Suprapubic skin (tissue), 4 donors: ENCODE measurements at regions not wholly inside any gene's neighbourhood (a gene's known extent, or its start where the extent isn't known, plus 50 kb on each side); places are given as distances from the start of the nearest gene placed in this dataset.

ENCODE experiments used
- DNase-seq, 2 donors: peaks; one replicate each; pipeline ENCODE4 v3.0.0-alpha.2; 2019; ENCODE audit warnings: low spot score in 2 of 2
- H3K27ac ChIP-seq: fragments of 200-600 bp; sonication (generic); one replicate; pipeline ENCODE4 v1.5.1; 2019
- H3K27me3 ChIP-seq: fragments of 200-600 bp; sonication (generic); one replicate; pipeline ENCODE4 v1.5.1; 2019
- H3K36me3 ChIP-seq: fragments of 200-600 bp; sonication (generic); one replicate; pipeline ENCODE4 v1.5.1; 2019
- H3K4me1 ChIP-seq: fragments of 200-600 bp; sonication (generic); one replicate; pipeline ENCODE4 v1.5.1; 2019
- H3K4me3 ChIP-seq: fragments of 200-600 bp; sonication (generic); one replicate; pipeline ENCODE4 v1.5.1; 2019; ENCODE audit warnings: mild to moderate bottlenecking
- H3K9me3 ChIP-seq: fragments of 200-600 bp; sonication (generic); one replicate; pipeline ENCODE4 v1.5.1; 2019
- EP300 ChIP-seq: sonication (generic); formaldehyde crosslinking; IDR thresholded peaks from one replicate; pipeline ENCODE4 v1.6.1; 2017; ENCODE audit warnings: antibody characterized with exemption
- POLR2A ChIP-seq, 2 donors: fragments of 450-650 bp; IDR thresholded peaks; one replicate each; pipeline ENCODE4 v1.6.1; 2017; ENCODE audit warnings: antibody characterized with exemption in 2 of 2, mild to moderate bottlenecking in 2 of 2, moderate library complexity in 2 of 2
- POLR2AphosphoS5 ChIP-seq, 3 donors: sonication (generic); formaldehyde crosslinking; IDR thresholded peaks; one replicate each; pipeline ENCODE4 v1.6.1; 2017; ENCODE audit warnings: antibody characterized with exemption in 3 of 3
- WGBS: methylation state at CpG from one replicate; pipeline ENCODE4 v1.1.5; 2018; 5-methylcytosine and 5-hydroxymethylcytosine counted together
- TF ChIP-seq, protein P1 (sequence below), 2 donors: fragments of 200-600 bp in 1 of 2; fragments of 450-650 bp in 1 of 2; sonication (generic) in 1 of 2; IDR thresholded peaks; one replicate each; pipeline ENCODE4 v1.5.1; 2016 to 2019; ENCODE audit warnings: antibody characterized with exemption in 2 of 2, mild to moderate bottlenecking in 1 of 2, moderate library complexity in 1 of 2

DNA sequence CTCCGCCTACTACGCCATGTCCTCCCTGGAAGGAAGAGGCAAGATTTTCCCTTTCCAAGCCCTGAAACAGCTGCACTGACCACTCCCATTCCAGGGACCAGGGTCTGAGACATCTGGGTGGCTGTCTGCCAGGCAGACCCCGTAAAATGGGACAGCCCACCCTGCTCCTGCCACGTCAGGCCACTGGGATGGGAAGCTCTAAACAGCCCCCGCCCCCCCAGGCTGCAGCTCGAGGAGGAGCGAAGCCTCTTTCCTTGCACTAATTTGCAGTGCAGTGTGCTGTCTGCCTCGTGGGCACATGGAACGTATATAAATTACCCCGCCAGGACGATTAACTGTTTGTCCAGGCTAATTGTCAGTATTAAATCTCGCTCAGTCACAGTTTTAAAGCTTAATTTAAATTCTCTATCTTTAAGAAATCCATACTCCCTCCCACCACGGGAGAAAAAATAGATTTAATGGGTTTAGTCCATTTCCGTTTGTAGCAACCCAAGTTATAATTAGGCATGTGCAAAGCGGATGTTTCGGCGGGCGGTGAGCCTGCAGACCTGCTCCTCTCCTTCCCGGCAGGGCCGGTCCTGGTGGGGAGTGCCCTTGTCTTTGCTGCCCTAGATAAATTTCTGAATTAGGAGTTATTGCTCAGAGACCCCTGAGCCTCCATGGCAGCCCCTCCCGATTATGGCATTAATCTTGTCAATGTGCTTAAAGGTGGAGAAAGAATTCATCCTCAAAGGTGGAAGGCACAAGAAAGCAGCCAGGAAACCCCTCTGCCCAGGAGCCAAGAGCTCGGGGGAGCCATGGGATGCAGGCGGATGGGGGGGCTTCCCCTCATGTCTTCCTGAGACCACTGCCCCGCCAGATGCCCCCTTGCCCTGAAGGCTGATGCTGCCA, 268.0 kb upstream of the TNRC6C start:
- peaks cover 72% of the 10 kb centered on the region for H3K27me3 ChIP-seq
- no peak for DNase-seq
- H3K9me3 ChIP-seq, result no peaks in the 10 kb centered on the region
- no peak overlapping the region for H3K27ac ChIP-seq
- H3K4me3 ChIP-seq, result peak overlapping the region; percentile 23
- WGBS, result 9% methylated on average over 23 of the region's 24 CpGs
- TF ChIP-seq POLR2AphosphoS5 (IDR thresholded peaks at IDR 0.05) (no peak), EP300 (no peak), POLR2A (IDR thresholded peaks at IDR 0.05) (no peak)
- TF ChIP-seq, protein P1, sequence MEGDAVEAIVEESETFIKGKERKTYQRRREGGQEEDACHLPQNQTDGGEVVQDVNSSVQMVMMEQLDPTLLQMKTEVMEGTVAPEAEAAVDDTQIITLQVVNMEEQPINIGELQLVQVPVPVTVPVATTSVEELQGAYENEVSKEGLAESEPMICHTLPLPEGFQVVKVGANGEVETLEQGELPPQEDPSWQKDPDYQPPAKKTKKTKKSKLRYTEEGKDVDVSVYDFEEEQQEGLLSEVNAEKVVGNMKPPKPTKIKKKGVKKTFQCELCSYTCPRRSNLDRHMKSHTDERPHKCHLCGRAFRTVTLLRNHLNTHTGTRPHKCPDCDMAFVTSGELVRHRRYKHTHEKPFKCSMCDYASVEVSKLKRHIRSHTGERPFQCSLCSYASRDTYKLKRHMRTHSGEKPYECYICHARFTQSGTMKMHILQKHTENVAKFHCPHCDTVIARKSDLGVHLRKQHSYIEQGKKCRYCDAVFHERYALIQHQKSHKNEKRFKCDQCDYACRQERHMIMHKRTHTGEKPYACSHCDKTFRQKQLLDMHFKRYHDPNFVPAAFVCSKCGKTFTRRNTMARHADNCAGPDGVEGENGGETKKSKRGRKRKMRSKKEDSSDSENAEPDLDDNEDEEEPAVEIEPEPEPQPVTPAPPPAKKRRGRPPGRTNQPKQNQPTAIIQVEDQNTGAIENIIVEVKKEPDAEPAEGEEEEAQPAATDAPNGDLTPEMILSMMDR (IDR thresholded peaks at IDR 0.05), result no peak
- H3K4me1 ChIP-seq, result peaks cover 12% of the 10 kb centered on the region
- no peaks in the 10 kb centered on the region for H3K36me3 ChIP-seq

DNA sequence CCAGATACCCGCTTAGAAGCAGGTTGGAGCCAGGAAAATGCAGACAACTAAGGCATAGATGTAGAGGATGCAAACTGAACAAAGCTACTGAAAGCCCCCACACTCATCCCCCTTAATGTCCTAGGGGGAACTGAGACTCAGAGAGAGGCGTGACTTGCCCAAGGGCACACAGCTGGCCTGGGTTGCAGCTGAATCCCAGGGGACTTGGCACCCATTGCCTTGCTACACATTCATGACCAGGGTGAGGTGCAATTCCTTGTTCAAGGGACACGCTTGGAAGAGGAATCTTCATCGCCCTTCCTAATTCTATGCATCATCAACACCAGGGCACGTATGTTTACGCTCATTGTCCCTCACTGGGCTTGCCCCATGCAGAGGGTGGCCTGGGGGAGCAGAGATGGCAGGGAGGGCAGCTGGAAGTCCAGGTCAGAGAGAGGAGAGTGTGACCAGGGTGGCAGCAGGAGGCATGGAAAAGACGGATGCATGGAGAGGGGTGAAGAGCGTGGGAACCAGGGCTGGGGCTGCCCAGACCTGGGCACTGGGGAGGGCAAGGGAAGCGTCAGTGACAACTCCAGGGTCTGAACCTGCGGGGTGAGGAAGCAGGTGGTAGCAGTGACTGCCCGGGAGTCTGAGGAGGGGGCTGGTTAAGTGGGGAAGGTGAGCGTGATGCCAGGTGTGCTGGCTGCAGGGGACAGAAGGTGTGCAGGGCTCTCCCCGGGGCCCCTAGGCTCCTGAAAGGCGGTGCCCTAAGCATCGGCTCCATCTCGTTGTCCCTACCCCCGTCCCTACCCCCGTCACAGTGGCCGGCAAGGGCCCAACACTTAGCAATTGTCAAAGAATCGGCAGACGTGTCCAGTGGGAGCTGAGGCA, 267.1 kb upstream of the TNRC6C start:
- Histone ChIP-seq H3K4me1 (peaks cover 12% of the 10 kb centered on the region), H3K4me3 (no peak overlapping the region), H3K36me3 (no peaks in the 10 kb centered on the region), H3K9me3 (no peaks in the 10 kb centered on the region), H3K27me3 (peaks cover 78% of the 10 kb centered on the region), H3K27ac (no peak overlapping the region)
- 89% methylated on average over 18 of the region's 21 CpGs for WGBS
- no peak for TF ChIP-seq POLR2AphosphoS5 (IDR thresholded peaks at IDR 0.05)
- TF ChIP-seq EP300, result no peak
- TF ChIP-seq POLR2A (IDR thresholded peaks at IDR 0.05), result no peak
- TF ChIP-seq, protein P1 (IDR thresholded peaks at IDR 0.05), result no peak
- no peak for DNase-seq

DNA sequence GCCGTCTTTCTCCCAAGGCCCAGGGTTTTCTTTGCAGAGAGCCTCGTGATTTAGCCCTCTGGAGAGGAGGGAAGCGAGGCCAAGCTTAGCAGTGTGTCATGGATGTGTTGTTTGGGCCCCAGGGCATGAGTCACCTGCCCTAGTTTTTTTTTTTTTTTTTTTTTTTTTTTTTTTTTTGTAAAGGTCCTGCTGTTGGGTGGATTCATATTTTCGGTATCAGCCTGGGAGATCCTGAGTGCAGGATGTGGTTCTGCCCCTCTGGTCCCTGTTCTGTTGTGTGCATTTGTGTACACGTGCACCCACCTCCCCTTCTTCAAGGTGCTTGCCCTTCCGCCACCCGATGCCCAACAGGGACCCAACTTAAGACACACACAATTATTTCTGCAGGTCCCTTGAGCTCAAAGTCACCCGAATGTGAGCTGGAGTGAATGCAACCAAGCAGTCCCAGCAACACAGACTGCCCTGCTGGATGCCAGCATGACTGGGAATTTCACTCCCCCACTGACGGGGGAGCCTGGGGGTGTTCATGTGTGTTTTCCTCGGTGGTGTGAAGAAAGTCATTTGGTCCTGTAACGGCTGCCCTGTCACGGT, 265.8 kb upstream of the TNRC6C start:
- H3K4me1 ChIP-seq, result peaks cover 12% of the 10 kb centered on the region
- no peak for DNase-seq
- peaks cover 81% of the 10 kb centered on the region for H3K27me3 ChIP-seq
- H3K4me3 ChIP-seq, result no peak overlapping the region
- TF ChIP-seq, protein P1 (IDR thresholded peaks at IDR 0.05), result no peak
- TF ChIP-seq POLR2A (IDR thresholded peaks at IDR 0.05) (no peak), EP300 (no peak), POLR2AphosphoS5 (IDR thresholded peaks at IDR 0.05) (no peak)
- no peaks in the 10 kb centered on the region for H3K36me3 ChIP-seq
- no peak overlapping the region for H3K27ac ChIP-seq
- 62% methylated on average over 12 of the region's 12 CpGs for WGBS
- H3K9me3 ChIP-seq, result no peaks in the 10 kb centered on the region

DNA sequence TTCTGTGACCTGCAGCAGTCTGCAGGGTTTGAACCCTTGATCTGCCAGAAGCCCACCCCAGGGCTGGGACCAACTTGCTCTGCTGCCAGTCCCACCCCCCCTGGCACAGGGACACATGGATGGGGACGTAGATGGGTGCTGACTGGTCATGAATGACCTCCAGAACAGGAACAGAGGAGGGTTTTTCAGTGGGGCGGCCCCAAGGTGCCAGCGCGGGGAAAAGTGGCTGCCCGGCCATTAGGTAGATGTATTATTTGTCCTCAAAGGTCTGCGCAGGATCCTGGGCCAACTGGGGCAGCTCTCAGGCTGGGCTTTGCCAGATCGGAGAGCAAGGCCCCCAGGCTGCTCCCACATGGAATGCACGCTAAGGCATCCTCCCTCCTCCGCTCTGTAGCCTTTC, 265.2 kb upstream of the TNRC6C start:
- Histone ChIP-seq H3K9me3 (no peaks in the 10 kb centered on the region), H3K4me1 (peaks cover 12% of the 10 kb centered on the region), H3K27me3 (peaks cover 84% of the 10 kb centered on the region), H3K36me3 (no peaks in the 10 kb centered on the region), H3K27ac (no peak overlapping the region), H3K4me3 (no peak overlapping the region)
- DNase-seq, result no peak
- 73% methylated on average over 9 of the region's 9 CpGs for WGBS
- TF ChIP-seq EP300 (no peak), POLR2AphosphoS5 (IDR thresholded peaks at IDR 0.05) (no peak), POLR2A (IDR thresholded peaks at IDR 0.05) (no peak)
- TF ChIP-seq, protein P1 (IDR thresholded peaks at IDR 0.05), result no peak
